Keratinocyte (primary cell): ENCODE measurements at regions not wholly inside any gene's neighbourhood (a gene's known extent, or its start where the extent isn't known, plus 50 kb on each side); places are given as distances from the start of the nearest gene placed in this dataset.

Experiments used
- DNase-seq: peaks from one replicate; pipeline ENCODE4 v3.0.0-alpha.2; 2011; ENCODE audit warnings: low read depth, missing footprints, low spot score
- FAIRE-seq: peaks from 2 replicates; lab custom pipeline; 2011; peaks lifted over from hg19 to GRCh38; lab: Jason Lieb, UNC
- H2AFZ ChIP-seq: 2 replicates; pipeline ENCODE4 v1.6.0; 2012; ENCODE audit warnings: low read length, control low read depth, inconsistent platforms; ENCODE audit not compliant: control insufficient read depth
- H3K27ac ChIP-seq: 2 replicates; pipeline ENCODE4 v1.5.1; 2011; ENCODE audit warnings: low read length; ENCODE audit not compliant: control insufficient read depth, insufficient read depth
- H3K27me3 ChIP-seq: 3 replicates; pipeline ENCODE4 v1.6.0; 2011; ENCODE audit warnings: low read length; ENCODE audit not compliant: control insufficient read depth, insufficient read depth; ENCODE audit errors: extremely low read depth
- H3K36me3 ChIP-seq, 2 experiments: 2 replicates in 1 of 2; 3 replicates in 1 of 2; pipeline ENCODE4 v1.5.1; 2011; ENCODE audit warnings: low read length in 2 of 2, mild to moderate bottlenecking in 1 of 2; ENCODE audit not compliant: control insufficient read depth in 2 of 2, insufficient read depth in 2 of 2; ENCODE audit errors: extremely low read depth in 1 of 2
- H3K4me1 ChIP-seq: 3 replicates; pipeline ENCODE4 v1.5.1; 2011; ENCODE audit warnings: low read length; ENCODE audit not compliant: control insufficient read depth, insufficient read depth; ENCODE audit errors: extremely low read depth
- H3K4me2 ChIP-seq: 3 replicates; pipeline ENCODE4 v1.6.0; 2011; ENCODE audit warnings: low read depth, low read length; ENCODE audit not compliant: control insufficient read depth, insufficient read depth; ENCODE audit errors: extremely low read depth
- H3K4me3 ChIP-seq, 3 experiments: fragments of 200-600 bp in 1 of 3; sonication (generic) in 1 of 3; 2 replicates in 2 of 3; 3 replicates in 1 of 3; pipeline ENCODE4 v1.5.1; 2011 to 2016; ENCODE audit warnings: low read length in 3 of 3, mild to moderate bottlenecking in 3 of 3, control low read depth in 2 of 3, inconsistent platforms in 1 of 3, low read depth in 1 of 3, mixed read lengths in 1 of 3, mixed run types in 1 of 3, moderate library complexity in 1 of 3; ENCODE audit not compliant: control insufficient read depth in 2 of 3, insufficient read depth in 2 of 3; ENCODE audit errors: extremely low read depth in 1 of 3
- H3K79me2 ChIP-seq: 2 replicates; pipeline ENCODE4 v1.6.0; 2012; ENCODE audit warnings: low read length; ENCODE audit not compliant: control insufficient read depth, insufficient read depth
- H3K9ac ChIP-seq: 3 replicates; pipeline ENCODE4 v1.6.0; 2011; ENCODE audit warnings: low read length; ENCODE audit not compliant: control insufficient read depth, insufficient read depth; ENCODE audit errors: extremely low read depth
- H3K9me1 ChIP-seq: 3 replicates; pipeline ENCODE4 v1.6.0; 2011; ENCODE audit warnings: low read length; ENCODE audit not compliant: control insufficient read depth, insufficient read depth; ENCODE audit errors: extremely low read depth
- H3K9me3 ChIP-seq: 2 replicates; pipeline ENCODE4 v1.5.1; 2012; ENCODE audit warnings: low read depth, low read length; ENCODE audit not compliant: control insufficient read depth
- H4K20me1 ChIP-seq: 3 replicates; pipeline ENCODE4 v1.6.0; 2011; ENCODE audit warnings: low read length; ENCODE audit not compliant: control insufficient read depth, insufficient read depth; ENCODE audit errors: extremely low read depth
- CTCF ChIP-seq, 3 experiments: IDR thresholded peaks in 1 of 3; conservative IDR thresholded peaks in 1 of 3; optimal IDR thresholded peaks in 1 of 3; 2 replicates in 2 of 3; 3 replicates in 1 of 3; pipeline versions ENCODE3 to v1.5.1; 2011; ENCODE audit warnings: low read length in 3 of 3, mild to moderate bottlenecking in 3 of 3, moderate library complexity in 2 of 3, control low read depth in 1 of 3, inconsistent platforms in 1 of 3; ENCODE audit not compliant: insufficient read depth in 2 of 3; ENCODE audit errors: extremely low read depth in 1 of 3
- EZH2 ChIP-seq: IDR thresholded peaks from one replicate; pipeline ENCODE4 v1.6.1; 2012; ENCODE audit warnings: inconsistent platforms, mild to moderate bottlenecking, low read length, moderate library complexity
- dilution Hi-C: fragments of 300-500 bp; cut with MboI; formaldehyde crosslinking; loops from one replicate; pipeline ENCODE4 v1.7.0; 2020; ENCODE audit warnings: low sequenced_read_pairs; ENCODE audit not compliant: extremely low pct_ligation_motif_present

GRCh38 chr6:130613176-130613575 lies 214.0 kb upstream of the SMLR1 start:
- H3K9ac ChIP-seq, result no peak overlapping the region
- H2AFZ ChIP-seq, result peak overlapping the region; percentile 65
- no peak overlapping the region for H3K27ac ChIP-seq
- no peaks in the 10 kb centered on the region for H3K27me3 ChIP-seq
- no peaks in the 10 kb centered on the region for H3K36me3 ChIP-seq
- no peaks in the 10 kb centered on the region for H4K20me1 ChIP-seq
- no peaks in the 10 kb centered on the region for H3K9me3 ChIP-seq
- dilution Hi-C loops, result no loop called here
- no peaks in the 10 kb centered on the region for H3K9me1 ChIP-seq
- no peaks in the 10 kb centered on the region for H3K79me2 ChIP-seq
- TF ChIP-seq EZH2, result no peak
- no peak for TF ChIP-seq CTCF (optimal IDR thresholded peaks at IDR 0.05 in 1 of 3, IDR thresholded peaks at IDR 0.05 in 1 of 3, conservative IDR thresholded peaks at IDR 0.05 in 1 of 3; ENCODE audit: extremely low read depth in 1 of 3, insufficient read depth in 2 of 3, low read length in 3 of 3)
- no peak overlapping the region for H3K4me3 ChIP-seq
- no peak overlapping the region for H3K4me2 ChIP-seq
- H3K4me1 ChIP-seq, result peaks cover 4% of the 10 kb centered on the region
- FAIRE-seq, result no peak
- no peak for DNase-seq

- H3K9me1 ChIP-seq, result no peaks in the 10 kb centered on the region
- no peak overlapping the region for H3K4me3 ChIP-seq
- TF ChIP-seq EZH2 (no peak), CTCF (optimal IDR thresholded peaks at IDR 0.05 in 1 of 3, IDR thresholded peaks at IDR 0.05 in 1 of 3, conservative IDR thresholded peaks at IDR 0.05 in 1 of 3; ENCODE audit: extremely low read depth in 1 of 3, insufficient read depth in 2 of 3, low read length in 3 of 3) (no peak)
- no peak overlapping the region for H3K4me2 ChIP-seq
- H3K9ac ChIP-seq, result no peak overlapping the region
- H3K9me3 ChIP-seq, result no peaks in the 10 kb centered on the region
- FAIRE-seq (peak; percentile 36), DNase-seq (no peak)
- H3K27me3 ChIP-seq, result no peaks in the 10 kb centered on the region
- peaks cover 14% of the 10 kb centered on the region for H3K4me1 ChIP-seq
- dilution Hi-C loops, result no loop called here
- H4K20me1 ChIP-seq, result no peaks in the 10 kb centered on the region
- H3K36me3 ChIP-seq, result no peaks in the 10 kb centered on the region
- no peak overlapping the region for H2AFZ ChIP-seq
- no peak overlapping the region for H3K27ac ChIP-seq
- H3K79me2 ChIP-seq, result no peaks in the 10 kb centered on the region
These were observed 211.4 kb upstream of the SMLR1 start for GRCh38 chr6:130615816-130616215.
